K562 (cell line): ENCODE measurements at regions not wholly inside any gene's neighbourhood (a gene's known extent, or its start where the extent isn't known, plus 50 kb on each side); places are given as distances from the start of the nearest gene placed in this dataset.

Source experiments
- ATF3 ChIP-seq, 2 experiments: fragments of 450-650 bp in 1 of 2; sonication (generic) in 1 of 2; formaldehyde crosslinking in 1 of 2; IDR thresholded peaks in 1 of 2; conservative IDR thresholded peaks in 1 of 2; 2 replicates each; pipeline versions ENCODE4 v1.6.1 to v1.8.1; 2016 to 2023; ENCODE audit warnings: mild to moderate bottlenecking in 2 of 2, moderate library complexity in 2 of 2, inconsistent platforms in 1 of 2, missing genetic modification reagents in 1 of 2
- CTCF ChIP-seq, 3 experiments: IDR thresholded peaks in 2 of 3; conservative IDR thresholded peaks in 1 of 3; 2 replicates each; pipeline ENCODE4 v1.5.1; 2011 to 2012; ENCODE audit warnings: low read length in 3 of 3, mild to moderate bottlenecking in 3 of 3, control low read depth in 2 of 3, improper control_type of control experiment in 1 of 3, inconsistent platforms in 1 of 3, low read depth in 1 of 3, mixed read lengths in 1 of 3, moderate library complexity in 1 of 3; ENCODE audit not compliant: insufficient read depth in 2 of 3
- ELF1 ChIP-seq: fragments of 200-800 bp; sonication (Bioruptor generic); IDR thresholded peaks from 2 replicates; pipeline ENCODE4 v1.6.1; 2016; ENCODE audit warnings: missing genetic modification characterization, missing compliant biosample characterization
- ELK1 ChIP-seq: sonication (generic); formaldehyde crosslinking; IDR thresholded peaks from 2 replicates; pipeline ENCODE4 v1.8.1; 2022; ENCODE audit warnings: missing genetic modification reagents
- POLR2A ChIP-seq: fragments of 450-650 bp; conservative IDR thresholded peaks from 2 replicates; pipeline ENCODE4 v1.6.1; 2016
- SMARCA5 ChIP-seq: fragments of 450-650 bp; IDR thresholded peaks from 2 replicates; pipeline ENCODE4 v1.6.1; 2016
- TAF1 ChIP-seq: IDR thresholded peaks from 2 replicates; pipeline ENCODE4 v1.6.1; 2011; ENCODE audit warnings: mild to moderate bottlenecking, low read length, moderate library complexity; ENCODE audit not compliant: insufficient read depth, control insufficient read depth, severe bottlenecking; ENCODE audit errors: extremely low read depth
- ZBTB17 ChIP-seq: fragments of 450-650 bp; formaldehyde crosslinking; IDR thresholded peaks from 2 replicates; pipeline ENCODE4 v1.4.0; 2020; ENCODE audit warnings: mild to moderate bottlenecking
- ZNF280B ChIP-seq: fragments of 250-450 bp; sonication (Bioruptor Pico); IDR thresholded peaks from 2 replicates; pipeline ENCODE4 v1.5.1; 2021; ENCODE audit warnings: mild to moderate bottlenecking

GRCh38 chr7:137151041-137151689 is 192.4 kb downstream of the PTN start:
- no peak for TF ChIP-seq ATF3 (IDR thresholded peaks at IDR 0.05)
- TF ChIP-seq ATF3 (CRISPR knock-in tag; conservative IDR thresholded peaks at IDR 0.05) = no peak
- no peak for TF ChIP-seq ELF1
- no peak for TF ChIP-seq POLR2A
- no peak for TF ChIP-seq TAF1
- TF ChIP-seq ELK1 (CRISPR knock-in tag) = no peak
- TF ChIP-seq ZNF280B (CRISPR knock-in tag) = no peak
- TF ChIP-seq SMARCA5 = no peak
- no peak for TF ChIP-seq ZBTB17 (CRISPR knock-in tag)
- no peak for TF ChIP-seq CTCF (IDR thresholded peaks at IDR 0.05 in 2 of 3, conservative IDR thresholded peaks at IDR 0.05 in 1 of 3; ENCODE audit: insufficient read depth in 2 of 3, low read depth in 1 of 3, low read length in 3 of 3)
